GM12878 (cell line): ENCODE measurements at regions not wholly inside any gene's neighbourhood (a gene's known extent, or its start where the extent isn't known, plus 50 kb on each side); places are given as distances from the start of the nearest gene placed in this dataset.

Source experiments
- ATAC-seq: fragments of 200-7000 bp; cut with Tn5 transposase; 3 replicates; pipeline ENCODE4 v1.9.1; 2020; ENCODE audit warnings: mild to moderate bottlenecking, moderate library complexity
- BruUV-seq: library from RNA; stranded (reverse); fragments of 400-500 nt; replicated peaks from 2 replicates; lab custom pipeline; 2021; lab: Mats Ljungman, UMichigan
- CTCF ChIA-PET: fragments of 300-600 bp; sonication (Branson Sonifier 250); formaldehyde crosslinking; extraction: SDS; loops from one replicate; lab custom pipeline; 2021; ENCODE audit warnings: inconsistent platforms; lab: Yijun Ruan, JAX
- POLR2A ChIA-PET: fragments of 350-600 bp; formaldehyde crosslinking; extraction: SDS; loops from one replicate; lab custom pipeline; 2021; ENCODE audit warnings: inconsistent platforms; lab: Charles Lee
- RAD21 ChIA-PET: fragments of 300-600 bp; sonication (Branson Sonifier 250); formaldehyde crosslinking; loops from one replicate; lab custom pipeline; 2023; ENCODE audit warnings: antibody characterized with exemption; ENCODE audit not compliant: unreplicated experiment; lab: Charles Lee
- SMC1A ChIA-PET: fragments of 300-600 bp; sonication (Branson Sonifier 250); formaldehyde crosslinking; loops from one replicate; lab custom pipeline; 2023; ENCODE audit not compliant: unreplicated experiment, uncharacterized antibody; lab: Charles Lee
- DNase-seq: peaks from one replicate; pipeline ENCODE4 v3.0.0-alpha.2; 2011; ENCODE audit warnings: low read depth, low spot score
- FAIRE-seq: peaks from 3 replicates; lab custom pipeline; 2011; peaks lifted over from hg19 to GRCh38; lab: Jason Lieb, UNC
- H2AFZ ChIP-seq: 2 replicates; pipeline ENCODE4 v1.6.0; 2011; ENCODE audit warnings: low read depth, low read length, control low read depth; ENCODE audit not compliant: control insufficient read depth
- H3K27ac ChIP-seq: 2 replicates; pipeline ENCODE4 v1.5.1; 2011; ENCODE audit warnings: control low read depth; ENCODE audit not compliant: control insufficient read depth, insufficient read depth
- H3K27me3 ChIP-seq, 2 experiments: replicated peaks in 1 of 2; 2 replicates each; pipeline versions ENCODE4 v1.6.0 to v1.6.1; 2011; ENCODE audit warnings: low read length in 1 of 2; ENCODE audit not compliant: control insufficient read depth in 2 of 2, insufficient read depth in 2 of 2
- H3K36me3 ChIP-seq, 2 experiments: 2 replicates each; pipeline ENCODE4 v1.5.1; 2011; ENCODE audit warnings: low read length in 1 of 2; ENCODE audit not compliant: control insufficient read depth in 2 of 2, insufficient read depth in 2 of 2
- H3K4me1 ChIP-seq: 2 replicates; pipeline ENCODE4 v1.6.1; 2011; ENCODE audit warnings: mild to moderate bottlenecking, low read length, moderate library complexity, mixed read lengths; ENCODE audit not compliant: control insufficient read depth, insufficient read depth
- H3K4me2 ChIP-seq: 2 replicates; pipeline ENCODE4 v1.6.0; 2011; ENCODE audit warnings: control low read depth; ENCODE audit not compliant: control insufficient read depth, insufficient read depth
- H3K4me3 ChIP-seq: fragments of 200-600 bp; sonication (generic); 2 replicates; pipeline ENCODE4 v1.5.1; 2016
- H3K79me2 ChIP-seq: 2 replicates; pipeline ENCODE4 v1.6.0; 2011; ENCODE audit warnings: low read length; ENCODE audit not compliant: control insufficient read depth, insufficient read depth
- H3K9ac ChIP-seq: 2 replicates; pipeline ENCODE4 v1.8.0; 2011; ENCODE audit warnings: low read length, control low read depth, mixed read lengths; ENCODE audit not compliant: control insufficient read depth, insufficient read depth
- H3K9me3 ChIP-seq: replicated peaks from 3 replicates; pipeline ENCODE4 v1.5.1; 2011; ENCODE audit warnings: mild to moderate bottlenecking, low read length; ENCODE audit not compliant: control insufficient read depth, insufficient read depth
- H4K20me1 ChIP-seq: 2 replicates; pipeline ENCODE4 v1.6.0; 2011; ENCODE audit not compliant: control insufficient read depth, insufficient read depth
- BRCA1 ChIP-seq: IDR thresholded peaks from 2 replicates; pipeline ENCODE4 v1.6.1; 2011; ENCODE audit warnings: low read depth, low read length, improper control_type of control experiment
- CBX5 ChIP-seq: sonication (generic); IDR thresholded peaks from 2 replicates; pipeline ENCODE4 v1.6.1; 2016; ENCODE audit warnings: low read depth, moderate library complexity, mild to moderate bottlenecking, inconsistent platforms
- E2F4 ChIP-seq: IDR thresholded peaks from 2 replicates; pipeline ENCODE4 v1.6.1; 2012; ENCODE audit warnings: low read depth, low read length, improper control_type of control experiment
- ETV6 ChIP-seq, 2 experiments: fragments of 450-650 bp in 1 of 2; IDR thresholded peaks in 1 of 2; conservative IDR thresholded peaks in 1 of 2; 2 replicates each; pipeline ENCODE4 v1.6.1; 2014; ENCODE audit warnings: antibody characterized with exemption in 1 of 2, borderline replicate concordance in 1 of 2, low read depth in 1 of 2, mild to moderate bottlenecking in 1 of 2, moderate library complexity in 1 of 2
- GATAD2B ChIP-seq: fragments of 450-650 bp; conservative IDR thresholded peaks from 2 replicates; pipeline ENCODE4 v1.6.1; 2017; ENCODE audit warnings: low read depth, mild to moderate bottlenecking, moderate library complexity
- RELA ChIP-seq: fragments of 450-650 bp; IDR thresholded peaks from 2 replicates; pipeline ENCODE4 v1.8.0; 2014; ENCODE audit warnings: borderline replicate concordance; ENCODE audit not compliant: partially characterized antibody
- RUNX3 ChIP-seq: IDR thresholded peaks from 2 replicates; pipeline ENCODE4 v1.6.1; 2012; ENCODE audit warnings: low read length, inconsistent platforms
- ZNF207 ChIP-seq: fragments of 450-650 bp; IDR thresholded peaks from 2 replicates; pipeline ENCODE4 v1.6.1; 2014; ENCODE audit warnings: antibody characterized with exemption, mild to moderate bottlenecking, borderline replicate concordance
- ZSCAN29 ChIP-seq: fragments of 450-650 bp; IDR thresholded peaks from 2 replicates; pipeline ENCODE4 v1.6.1; 2017; ENCODE audit warnings: mild to moderate bottlenecking, moderate library complexity
- WGBS: methylation state at CpG from one replicate; pipeline ENCODE4 v1.1.6; 2016; ENCODE audit warnings: low lambda C conversion rate; ENCODE audit not compliant: insufficient replicate concordance, insufficient coverage; ENCODE audit errors: missing lambda C conversion rate; 5-methylcytosine and 5-hydroxymethylcytosine counted together
- in situ Hi-C: fragments of 300-500 bp; cut with MboI; formaldehyde crosslinking; loops from 9 replicates; pipeline ENCODE4 v1.14.3; 2018; ENCODE audit warnings: mixed read lengths
- intact Hi-C: fragments of 100-400 bp; cut with micrococcal nuclease; formaldehyde crosslinking; loops from one replicate; pipeline ENCODE4 v1.14.2; 2022; ENCODE audit not compliant: unreplicated experiment
- TF ChIP-seq, protein P1 (sequence below): IDR thresholded peaks from 2 replicates; pipeline ENCODE4 v1.6.1; 2011; ENCODE audit warnings: low read depth, mild to moderate bottlenecking, low read length, moderate library complexity, borderline replicate concordance; ENCODE audit errors: extremely low read depth
- TF ChIP-seq, protein P2 (sequence below): IDR thresholded peaks from 2 replicates; pipeline ENCODE4 v1.6.1; 2011; ENCODE audit warnings: mild to moderate bottlenecking, low read depth, low read length, moderate library complexity; ENCODE audit not compliant: insufficient replicate concordance

DNA sequence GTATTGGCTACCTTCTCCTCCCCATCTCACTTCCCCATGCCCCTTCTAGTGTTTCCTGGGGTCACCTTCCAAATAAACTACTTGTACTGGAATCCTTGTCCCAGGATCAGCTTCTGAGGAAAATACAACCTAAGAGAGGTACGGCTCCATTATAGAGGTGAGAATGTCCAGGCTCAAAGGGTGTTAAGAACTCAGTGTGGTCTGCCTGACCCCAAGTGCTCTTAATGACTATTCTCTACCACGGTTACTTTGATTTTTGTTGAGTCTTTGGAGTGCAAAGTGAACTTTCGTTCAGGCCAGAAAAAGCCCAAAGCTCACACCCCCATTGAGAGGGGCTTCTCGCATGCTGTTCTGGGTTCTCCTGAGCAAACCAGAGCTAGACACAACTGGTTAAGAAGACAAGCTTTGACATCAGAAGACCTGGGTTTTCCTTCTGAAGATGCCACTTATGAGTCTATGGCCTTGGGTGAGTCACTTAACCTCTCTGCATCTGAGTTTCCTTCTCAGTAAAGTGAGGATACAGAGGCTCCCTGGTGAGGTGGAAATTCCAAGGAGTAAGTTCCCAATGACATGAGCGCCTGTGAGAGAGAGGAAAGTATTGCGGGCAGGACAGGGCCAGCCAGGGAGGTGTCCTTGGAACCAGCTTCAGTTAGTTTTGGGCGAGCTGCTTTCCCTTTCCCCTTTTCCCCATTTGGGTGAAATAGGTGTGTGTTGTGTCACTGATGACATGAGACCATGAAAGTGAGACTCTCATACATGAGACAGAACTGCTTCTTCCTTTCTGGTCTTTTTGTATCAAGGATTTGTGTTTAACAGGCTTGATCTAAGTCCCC lies 475.0 kb upstream of the PROK2 start:
- H3K27ac ChIP-seq: no peak overlapping the region
- ChIA-PET CTCF (no interaction called here), POLR2A (no interaction called here), SMC1A (no interaction called here), RAD21 (interaction anchor here (1.0 kb wide), 1 partner anchor 385 kb away, joined by 3 read pairs; no protein-coding TSS in a partner anchor)
- H3K79me2 ChIP-seq: no peaks in the 10 kb centered on the region
- H3K9ac ChIP-seq: no peak overlapping the region
- H3K27me3 ChIP-seq: no peaks in the 10 kb centered on the region
- no peak overlapping the region for H3K4me2 ChIP-seq
- H3K4me3 ChIP-seq: no peak overlapping the region
- no peaks in the 10 kb centered on the region for H3K36me3 ChIP-seq
- intact Hi-C loops (loop anchor here (5.0 to 10.0 kb wide), 3 partner anchors 158 to 545 kb away; no protein-coding TSS in a partner anchor), in situ Hi-C loops (no loop called here)
- H2AFZ ChIP-seq: no peak overlapping the region
- no peaks in the 10 kb centered on the region for H4K20me1 ChIP-seq
- TF ChIP-seq, protein P1, sequence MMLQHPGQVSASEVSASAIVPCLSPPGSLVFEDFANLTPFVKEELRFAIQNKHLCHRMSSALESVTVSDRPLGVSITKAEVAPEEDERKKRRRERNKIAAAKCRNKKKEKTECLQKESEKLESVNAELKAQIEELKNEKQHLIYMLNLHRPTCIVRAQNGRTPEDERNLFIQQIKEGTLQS: no peak
- TF ChIP-seq BRCA1 (no peak), ETV6 (conservative IDR thresholded peaks at IDR 0.05 in 1 of 2, IDR thresholded peaks at IDR 0.05 in 1 of 2; ENCODE audit: borderline replicate concordance in 1 of 2, low read depth in 1 of 2) (no peak), CBX5 (no peak), ZNF207 (no peak), E2F4 (no peak), ZSCAN29 (no peak), RELA (no peak), GATAD2B (no peak), RUNX3 (no peak)
- TF ChIP-seq, protein P2, sequence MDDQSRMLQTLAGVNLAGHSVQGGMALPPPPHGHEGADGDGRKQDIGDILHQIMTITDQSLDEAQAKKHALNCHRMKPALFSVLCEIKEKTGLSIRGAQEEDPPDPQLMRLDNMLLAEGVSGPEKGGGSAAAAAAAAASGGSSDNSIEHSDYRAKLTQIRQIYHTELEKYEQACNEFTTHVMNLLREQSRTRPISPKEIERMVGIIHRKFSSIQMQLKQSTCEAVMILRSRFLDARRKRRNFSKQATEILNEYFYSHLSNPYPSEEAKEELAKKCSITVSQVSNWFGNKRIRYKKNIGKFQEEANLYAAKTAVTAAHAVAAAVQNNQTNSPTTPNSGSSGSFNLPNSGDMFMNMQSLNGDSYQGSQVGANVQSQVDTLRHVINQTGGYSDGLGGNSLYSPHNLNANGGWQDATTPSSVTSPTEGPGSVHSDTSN: no peak
- DNase-seq (no peak), ATAC-seq (no peak; the same call in 2 of the 3 replicates), FAIRE-seq (no peak)
- 55% methylated on average over 7 of the region's 7 CpGs for WGBS
- BruUV-seq: no TSS peak
- peaks cover 22% of the 10 kb centered on the region for H3K4me1 ChIP-seq
- no peaks in the 10 kb centered on the region; the same call in 2 of the 3 replicates for H3K9me3 ChIP-seq
